SK-N-SH (cell line): ENCODE measurements at regions not wholly inside any gene's neighbourhood (a gene's known extent, or its start where the extent isn't known, plus 50 kb on each side); places are given as distances from the start of the nearest gene placed in this dataset.

Experiments
- CHD2 ChIP-seq: fragments of 150-350 bp; IDR thresholded peaks from 2 replicates; pipeline ENCODE4 v1.6.1; 2018; ENCODE audit warnings: low read length; ENCODE audit not compliant: partially characterized antibody
- CTCF ChIP-seq: fragments of 200-600 bp; sonication (generic); IDR thresholded peaks from 2 replicates; pipeline ENCODE4 v1.6.1; 2017; ENCODE audit warnings: antibody characterized with exemption, mild to moderate bottlenecking, moderate library complexity
- EP300 ChIP-seq, 2 experiments: IDR thresholded peaks; 2 replicates each; pipeline versions ENCODE4 v1.4.0 to v1.6.1; 2012; ENCODE audit warnings: borderline replicate concordance in 1 of 2, low read depth in 1 of 2, low read length in 1 of 2
- EZH2phosphoT487 ChIP-seq: fragments of 200-600 bp; sonication (generic); IDR thresholded peaks from 2 replicates; pipeline ENCODE4 v1.6.1; 2017; ENCODE audit warnings: low read depth, mixed run types, mild to moderate bottlenecking, antibody characterized with exemption, moderate library complexity, borderline replicate concordance
- MAX ChIP-seq: IDR thresholded peaks from 2 replicates; pipeline ENCODE4 v1.4.0; 2012; ENCODE audit warnings: low read depth
- PBX3 ChIP-seq: IDR thresholded peaks from 2 replicates; pipeline ENCODE4; 2012
- POLR2AphosphoS5 ChIP-seq: IDR thresholded peaks from 2 replicates; pipeline ENCODE4 v1.6.1; 2012; ENCODE audit warnings: low read depth, low read length
- RCOR1 ChIP-seq: fragments of 150-350 bp; IDR thresholded peaks from 2 replicates; pipeline ENCODE4 v1.6.1; 2017; ENCODE audit warnings: antibody characterized with exemption, low read length
- REST ChIP-seq: IDR thresholded peaks from 2 replicates; pipeline ENCODE4 v1.6.1; 2012; ENCODE audit warnings: mild to moderate bottlenecking, low read depth, low read length, moderate library complexity
- RFX5 ChIP-seq: IDR thresholded peaks from 2 replicates; pipeline ENCODE4 v1.6.1; 2012; ENCODE audit warnings: mild to moderate bottlenecking, improper control_type of control experiment, low read length
- SMC3 ChIP-seq: IDR thresholded peaks from 2 replicates; pipeline ENCODE4 v1.6.1; 2012; ENCODE audit warnings: low read depth, low read length, improper control_type of control experiment
- TAF1 ChIP-seq: IDR thresholded peaks from 2 replicates; pipeline ENCODE4 v1.6.1; 2012; ENCODE audit warnings: low read depth, mild to moderate bottlenecking, low read length, moderate library complexity, borderline replicate concordance
- ZBTB33 ChIP-seq: IDR thresholded peaks from 2 replicates; pipeline ENCODE4 v1.4.0; 2012; ENCODE audit warnings: low read depth, borderline replicate concordance

GRCh38 chr22:47352920-47353700 is 590.7 kb downstream of the TBC1D22A start:
- no peak for TF ChIP-seq CTCF
- TF ChIP-seq SMC3, result no peak
- no peak for TF ChIP-seq EP300 (IDR thresholded peaks at IDR 0.05; ENCODE audit: borderline replicate concordance in 1 of 2, low read depth in 1 of 2, low read length in 1 of 2)
- no peak for TF ChIP-seq RFX5
- TF ChIP-seq ZBTB33, result no peak
- no peak for TF ChIP-seq REST
- no peak for TF ChIP-seq CHD2
- no peak for TF ChIP-seq POLR2AphosphoS5
- TF ChIP-seq PBX3, result no peak
- no peak for TF ChIP-seq TAF1
- TF ChIP-seq RCOR1, result no peak
- no peak for TF ChIP-seq MAX
- TF ChIP-seq EZH2phosphoT487, result no peak
